ENCODE measurements at regions not wholly inside any gene's neighbourhood (a gene's known extent, or its start where the extent isn't known, plus 50 kb on each side); places are given as distances from the start of the nearest gene placed in this dataset.

DNA sequence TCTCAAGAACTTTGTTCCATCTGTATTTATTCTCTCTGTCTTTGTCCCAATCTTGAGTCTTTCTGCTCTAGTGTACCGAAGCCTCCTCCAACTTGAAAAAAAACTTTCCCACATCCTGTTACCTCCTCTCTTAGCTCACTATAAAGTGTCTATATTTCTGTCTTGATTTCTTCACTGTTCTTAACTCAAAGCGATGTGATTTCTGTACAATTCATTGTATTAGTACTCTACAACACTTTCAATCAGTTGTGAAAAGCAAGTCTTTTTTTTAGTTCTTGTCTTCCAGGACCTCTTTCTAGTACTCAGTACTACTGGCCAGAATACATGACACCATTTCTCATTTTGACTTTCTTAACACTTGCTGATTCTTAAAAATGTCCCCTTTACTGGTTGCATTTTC, 353.5 kb upstream of the SATB1 start:
- no peak for TF ChIP-seq CTCF (optimal IDR thresholded peaks at IDR 0.05 in 1 of 3, IDR thresholded peaks at IDR 0.05 in 1 of 3, conservative IDR thresholded peaks at IDR 0.05 in 1 of 3; ENCODE audit: extremely low read depth in 1 of 3, insufficient read depth in 2 of 3, low read length in 3 of 3)
- TF ChIP-seq EZH2 (IDR thresholded peaks at IDR 0.05; ENCODE audit: low read length) = no peak

Data from keratinocyte (primary cell).